ENCODE measurements at regions not wholly inside any gene's neighbourhood (a gene's known extent, or its start where the extent isn't known, plus 50 kb on each side); places are given as distances from the start of the nearest gene placed in this dataset.

DNA sequence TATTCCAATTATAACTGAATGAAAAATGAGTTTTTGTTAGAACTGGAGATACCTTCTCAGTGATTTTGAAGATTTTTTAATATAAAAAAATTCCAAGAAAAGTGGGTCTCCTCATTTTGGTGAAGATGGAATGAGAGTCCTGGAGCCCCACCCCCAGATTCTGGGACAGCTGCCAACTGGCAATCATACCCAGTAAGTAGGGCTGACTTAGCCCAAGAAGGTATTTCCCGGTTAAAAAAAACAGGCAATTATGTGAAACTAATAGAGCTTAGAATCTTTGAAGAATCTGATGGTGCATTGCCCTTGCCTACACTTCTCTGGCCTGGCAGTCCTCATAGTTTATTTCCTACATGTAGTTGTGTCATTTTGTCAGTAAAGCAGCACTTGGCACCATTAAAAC, 52.8 kb upstream of the VWDE start:
- FAIRE-seq: no peak

GRCh38 chr7:12458520-12459131, 55.0 kb upstream of the VWDE start:
- FAIRE-seq (peak; percentile 79), DNase-seq (ENCODE audit: low spot score) (peak; percentile 38)

More for the DNA sequence above, 52.8 kb upstream of the VWDE start:
- no peak for DNase-seq (ENCODE audit: low spot score)

DNA sequence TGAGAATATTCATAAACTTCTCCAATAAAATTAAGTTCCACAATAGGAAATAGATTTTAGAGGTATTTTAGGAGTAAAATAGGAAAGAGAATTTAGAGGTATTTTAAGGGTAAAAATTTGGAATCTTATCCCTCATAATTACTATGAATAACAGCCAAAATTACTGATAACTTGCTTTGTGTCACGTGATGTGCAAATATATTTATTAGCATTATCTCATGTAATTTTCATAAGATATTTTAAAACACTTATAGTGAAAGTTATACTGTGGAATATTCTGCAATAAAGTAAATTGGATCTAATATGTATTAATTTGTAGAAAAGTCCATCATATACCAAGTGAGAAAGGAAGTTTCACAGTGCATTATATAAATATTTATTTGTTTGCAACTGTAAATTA, 64.2 kb upstream of the VWDE start:
- no peak for DNase-seq (ENCODE audit: low spot score)
- FAIRE-seq: no peak

- FAIRE-seq (no peak), DNase-seq (ENCODE audit: low spot score) (no peak)
Observed at GRCh38 chr7:12469568-12469967, 65.9 kb upstream of the VWDE start.

GRCh38 chr7:12470930-12471329, 67.3 kb upstream of the VWDE start:
- no peak for DNase-seq (ENCODE audit: low spot score)
- FAIRE-seq: no peak

- FAIRE-seq: no peak
- DNase-seq (ENCODE audit: low spot score): no peak
Observed at GRCh38 chr7:12474035-12474434, 70.4 kb upstream of the VWDE start.

GRCh38 chr7:12475362-12476063, 71.8 kb upstream of the VWDE start:
- no peak for FAIRE-seq

GRCh38 chr7:12477620-12478019, 74.0 kb upstream of the VWDE start:
- DNase-seq (ENCODE audit: low spot score): no peak
- FAIRE-seq: no peak

More at GRCh38 chr7:12475362-12476063, 71.8 kb upstream of the VWDE start:
- DNase-seq (ENCODE audit: low spot score): peak; percentile 14

DNA sequence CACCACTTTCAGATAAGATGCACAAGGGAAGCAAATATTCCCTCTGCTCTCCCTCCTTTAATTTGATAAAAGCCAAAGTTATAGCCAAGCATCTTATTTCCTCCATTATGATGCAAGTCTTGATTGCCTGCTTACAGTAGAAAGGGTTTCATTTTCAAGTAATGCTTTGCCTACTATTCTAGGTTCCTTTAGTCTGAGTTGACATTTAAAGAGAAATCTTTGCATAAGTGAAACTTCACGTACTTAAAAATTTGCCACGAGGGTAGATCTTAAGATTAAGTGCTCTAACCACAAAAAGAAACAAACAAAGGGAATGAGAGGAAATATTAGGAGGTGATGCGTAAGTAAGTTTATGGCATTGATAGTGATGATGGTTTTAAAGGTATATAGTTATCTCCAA, 78.1 kb upstream of the VWDE start:
- FAIRE-seq (no peak), DNase-seq (ENCODE audit: low spot score) (no peak)

GRCh38 chr7:12485845-12486244, 82.2 kb upstream of the VWDE start:
- DNase-seq (ENCODE audit: low spot score) (no peak), FAIRE-seq (no peak)

DNA sequence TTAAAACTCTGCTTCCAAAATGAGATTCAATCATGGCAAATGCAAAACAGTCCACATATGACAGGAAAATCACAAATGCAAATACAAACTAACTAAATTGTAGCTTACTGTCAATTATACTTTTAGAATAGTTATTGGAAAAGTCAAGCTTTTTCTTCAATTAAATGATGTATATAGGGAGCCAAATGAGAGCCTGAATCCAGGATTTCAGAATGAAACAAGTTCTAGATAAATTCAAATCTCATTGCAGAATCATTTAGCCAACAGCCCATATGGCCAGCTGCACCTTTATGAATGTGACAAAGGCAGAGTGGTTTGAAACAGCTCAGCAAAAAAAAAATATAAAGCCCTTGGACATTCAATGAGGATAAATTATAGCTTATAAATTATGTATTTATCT, 82.2 kb upstream of the SCIN start:
- FAIRE-seq (no peak), DNase-seq (ENCODE audit: low spot score) (no peak)

- FAIRE-seq (peak; percentile 78), DNase-seq (ENCODE audit: low spot score) (peak; percentile 33)
Observed at GRCh38 chr7:12490107-12490688, 80.3 kb upstream of the SCIN start.

DNA sequence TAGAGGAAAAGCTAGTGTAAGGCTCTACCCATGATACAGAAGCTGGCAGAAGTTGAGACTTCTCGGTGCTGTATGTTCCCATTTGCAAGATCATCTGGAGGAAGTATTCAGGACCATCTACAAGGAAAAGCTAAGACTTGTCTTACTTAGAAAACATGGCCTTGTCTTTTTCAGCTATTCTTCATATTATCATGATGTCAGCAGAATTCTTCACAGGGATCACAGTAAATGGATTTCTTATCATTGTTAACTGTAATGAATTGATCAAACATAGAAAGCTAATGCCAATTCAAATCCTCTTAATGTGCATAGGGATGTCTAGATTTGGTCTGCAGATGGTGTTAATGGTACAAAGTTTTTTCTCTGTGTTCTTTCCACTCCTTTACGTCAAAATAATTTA, 79.6 kb upstream of the SCIN start:
- DNase-seq (ENCODE audit: low spot score) (no peak), FAIRE-seq (no peak)

DNA sequence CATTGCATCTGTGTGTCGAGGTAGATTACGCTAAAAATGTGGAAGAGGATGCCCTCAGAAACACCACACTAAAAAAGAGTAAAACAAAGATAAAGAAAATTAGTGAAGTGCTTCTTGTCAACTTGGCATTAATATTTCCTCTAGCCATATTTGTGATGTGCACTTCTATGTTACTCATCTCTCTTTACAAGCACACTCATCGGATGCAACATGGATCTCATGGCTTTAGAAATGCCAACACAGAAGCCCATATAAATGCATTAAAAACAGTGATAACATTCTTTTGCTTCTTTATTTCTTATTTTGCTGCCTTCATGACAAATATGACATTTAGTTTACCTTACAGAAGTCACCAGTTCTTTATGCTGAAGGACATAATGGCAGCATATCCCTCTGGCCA, 79.0 kb upstream of the SCIN start:
- DNase-seq (ENCODE audit: low spot score) (no peak), FAIRE-seq (no peak)

- FAIRE-seq (no peak), DNase-seq (ENCODE audit: low spot score) (no peak)
Observed at GRCh38 chr7:12493407-12493806, 77.1 kb upstream of the SCIN start.

GRCh38 chr7:12493863-12494686, 76.4 kb upstream of the SCIN start:
- FAIRE-seq (no peak), DNase-seq (ENCODE audit: low spot score) (no peak)

DNA sequence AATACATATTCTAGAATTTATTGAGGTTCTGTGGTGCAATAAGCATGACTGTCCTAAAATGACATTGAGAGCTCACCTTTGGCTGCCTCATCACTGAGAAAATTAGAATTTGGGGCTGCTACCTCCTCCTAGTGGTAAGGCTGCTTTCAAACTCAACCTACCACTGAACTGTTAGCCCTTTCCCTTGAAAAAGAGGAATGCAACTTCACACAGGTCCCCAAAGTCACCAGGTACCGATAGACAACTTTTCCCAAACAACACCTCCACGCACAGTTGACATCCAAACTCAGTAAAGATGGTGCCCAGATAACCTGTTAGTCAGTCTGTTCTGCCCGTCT, 75.9 kb upstream of the SCIN start:
- FAIRE-seq (no peak), DNase-seq (ENCODE audit: low spot score) (no peak)

DNA sequence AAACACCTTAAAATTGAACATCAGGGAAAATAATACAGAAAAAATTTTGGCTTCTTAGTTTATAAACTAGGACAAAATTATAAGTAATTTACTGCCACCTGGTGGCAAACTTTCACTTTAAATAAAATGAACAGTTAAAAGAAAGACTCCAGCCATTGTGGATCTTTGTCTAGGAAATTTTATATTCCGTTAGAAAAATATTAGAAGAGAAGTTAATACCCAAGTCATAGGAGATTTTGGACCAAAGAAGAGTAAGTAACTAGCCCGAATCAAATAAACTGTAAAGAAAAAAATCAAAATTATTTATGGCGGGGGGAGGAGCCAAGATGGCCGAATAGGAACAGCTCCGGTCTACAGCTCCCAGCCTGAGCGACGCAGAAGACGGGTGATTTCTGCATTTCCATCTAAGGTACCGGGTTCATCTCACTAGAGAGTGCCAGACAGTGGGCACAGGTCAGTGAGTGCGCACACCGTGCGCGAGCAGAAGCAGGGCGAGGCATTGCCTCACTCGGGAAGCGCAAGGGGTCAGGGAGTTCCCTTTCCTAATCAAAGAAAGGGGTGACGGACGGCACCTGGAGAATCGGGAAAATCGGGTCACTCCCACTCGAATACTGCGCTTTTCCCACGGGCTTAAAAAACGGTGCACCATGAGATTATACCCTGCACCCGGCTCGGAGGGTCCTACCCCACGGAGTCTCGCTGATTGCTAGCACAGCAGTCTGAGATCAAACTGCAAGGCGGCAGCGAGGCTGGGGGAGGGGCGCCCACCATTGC, 73.4 kb upstream of the SCIN start:
- DNase-seq (ENCODE audit: low spot score): peak; percentile 37
- FAIRE-seq: peak; percentile 89

DNA sequence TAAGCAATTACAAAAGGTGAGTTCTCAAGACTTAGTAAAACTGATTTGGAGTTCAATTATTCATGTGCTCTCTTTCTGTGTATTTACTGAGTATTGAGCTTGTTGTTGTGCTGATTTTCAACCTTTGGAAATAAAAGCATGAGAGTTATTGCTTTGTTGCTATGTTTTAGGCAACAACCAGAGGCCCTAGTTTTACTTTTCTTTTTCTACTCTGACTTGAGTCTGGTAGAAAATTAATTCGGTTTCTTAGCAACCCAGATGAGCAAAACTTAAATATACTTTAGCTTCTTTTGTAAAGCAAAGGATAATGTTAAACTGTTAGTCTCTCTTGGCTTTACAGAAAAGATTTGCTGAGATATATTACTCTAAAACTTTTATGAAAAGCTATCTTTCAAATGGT, 66.4 kb upstream of the SCIN start:
- DNase-seq (ENCODE audit: low spot score) (no peak), FAIRE-seq (no peak)

- no peak for FAIRE-seq
- DNase-seq (ENCODE audit: low spot score): no peak
Observed at GRCh38 chr7:12508005-12508404, 62.5 kb upstream of the SCIN start.

DNA sequence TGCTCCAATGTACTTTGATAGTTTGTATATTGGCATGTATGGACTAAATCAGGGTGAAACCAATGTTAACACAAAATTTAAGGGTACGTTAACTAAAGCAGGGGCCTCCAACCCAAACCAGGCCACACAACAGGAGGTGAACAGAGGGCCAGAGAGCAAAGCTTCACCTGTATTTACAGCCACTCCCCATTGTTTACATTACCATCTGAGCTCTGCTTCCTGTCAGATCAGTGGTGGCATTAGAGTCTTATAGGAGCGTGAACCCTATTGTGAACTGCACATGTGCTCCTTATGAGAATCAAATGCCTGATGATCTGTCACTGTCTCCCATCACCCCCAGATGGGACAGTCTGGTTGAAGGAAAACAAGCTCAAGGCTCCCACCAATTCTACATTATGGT, 62.0 kb upstream of the SCIN start:
- FAIRE-seq: no peak
- no peak for DNase-seq (ENCODE audit: low spot score)
